K562 (cell line): ENCODE measurements at regions not wholly inside any gene's neighbourhood (a gene's known extent, or its start where the extent isn't known, plus 50 kb on each side); places are given as distances from the start of the nearest gene placed in this dataset.
"Not testable (repeated sequence)": the region's sequence is repeated elsewhere in the genome, so short reads cannot be mapped to it uniquely, and the experiment has no call there.

Experiments
- ATAC-seq: fragments of 200-7000 bp; cut with Tn5 transposase; 3 replicates; pipeline ENCODE4 v1.9.1; 2020; ENCODE audit warnings: moderate library complexity
- BruUV-seq: library from RNA; stranded (reverse); fragments of 400-500 nt; replicated peaks from 2 replicates; lab custom pipeline; 2021; lab: Mats Ljungman, UMichigan
- CTCF ChIA-PET: fragments of 300-600 bp; formaldehyde crosslinking; extraction: SDS; loops from one replicate; lab custom pipeline; 2021; ENCODE audit warnings: low intra/inter-chr PET ratio; lab: Yijun Ruan, JAX
- POLR2A ChIA-PET: fragments of 300-600, 350-650 bp; sonication (Branson Sonifier 250); formaldehyde crosslinking; extraction: SDS; loops from one replicate; lab custom pipeline; 2021; ENCODE audit warnings: antibody characterized with exemption, inconsistent platforms; lab: Yijun Ruan, JAX
- DNase-seq, 4 experiments: peaks; one replicate each; pipeline versions ENCODE4 v3.0.0 to v3.0.0-alpha.2; 2011 to 2018; ENCODE audit warnings: low spot score in 3 of 4, mixed read lengths in 3 of 4; ENCODE audit errors: extremely low read depth in 1 of 4
- FAIRE-seq: peaks from 2 replicates; lab custom pipeline; 2011; peaks lifted over from hg19 to GRCh38; lab: Jason Lieb, UNC
- H2AFZ ChIP-seq: 2 replicates; pipeline ENCODE4 v1.6.0; 2011; ENCODE audit warnings: low read depth, low read length, control low read depth, inconsistent platforms
- H3K27ac ChIP-seq: fragments of 200-600 bp; 3 replicates; pipeline ENCODE4 v1.8.0; 2011; ENCODE audit warnings: low read depth, mild to moderate bottlenecking, control low read depth, inconsistent platforms, low read length, moderate library complexity, mixed read lengths; ENCODE audit errors: extremely low read depth
- H3K27me3 ChIP-seq, 2 experiments: fragments of 300-600 bp in 1 of 2; 2 replicates in 1 of 2; 3 replicates in 1 of 2; pipeline versions ENCODE4 v1.6.0 to v1.8.0; 2011; ENCODE audit warnings: inconsistent platforms in 2 of 2, low read length in 2 of 2, mild to moderate bottlenecking in 1 of 2, mixed read lengths in 1 of 2, moderate library complexity in 1 of 2; ENCODE audit not compliant: control insufficient read depth in 2 of 2, insufficient read depth in 2 of 2
- H3K36me3 ChIP-seq: fragments of 300-600 bp; 3 replicates; pipeline ENCODE4 v1.8.0; 2011; ENCODE audit warnings: mild to moderate bottlenecking, low read length, inconsistent platforms; ENCODE audit not compliant: control insufficient read depth, insufficient read depth
- H3K4me1 ChIP-seq, 2 experiments: fragments of 200-600 bp in 1 of 2; replicated peaks in 1 of 2; 2 replicates in 1 of 2; 3 replicates in 1 of 2; pipeline versions ENCODE4 v1.5.1 to v1.8.0; 2011; ENCODE audit warnings: inconsistent platforms in 2 of 2, low read length in 2 of 2, mild to moderate bottlenecking in 1 of 2, mixed read lengths in 1 of 2, moderate library complexity in 1 of 2; ENCODE audit not compliant: control insufficient read depth in 2 of 2, insufficient read depth in 2 of 2
- H3K4me2 ChIP-seq: 2 replicates; pipeline ENCODE4 v1.6.1; 2011; ENCODE audit warnings: low read length, control low read depth, inconsistent platforms, mixed read lengths; ENCODE audit not compliant: insufficient read depth
- H3K4me3 ChIP-seq: fragments of 200-600 bp; sonication (generic), shearing (Covaris generic); 2 replicates; pipeline ENCODE4 v1.5.1; 2016; ENCODE audit warnings: control low read depth, inconsistent platforms
- H3K79me2 ChIP-seq: fragments of 200-600 bp; 3 replicates; pipeline ENCODE4 v1.8.0; 2011; ENCODE audit warnings: low read length, inconsistent platforms; ENCODE audit not compliant: control insufficient read depth, insufficient read depth
- H3K9ac ChIP-seq, 2 experiments: 2 replicates each; pipeline versions ENCODE4 v1.6.0 to v1.6.1; 2011; ENCODE audit warnings: low read depth in 2 of 2, low read length in 2 of 2, control low read depth in 1 of 2, inconsistent platforms in 1 of 2, mild to moderate bottlenecking in 1 of 2, mixed read lengths in 1 of 2; ENCODE audit not compliant: insufficient read depth in 1 of 2
- H3K9me1 ChIP-seq: one replicate; pipeline ENCODE4 v1.6.0; 2011; ENCODE audit warnings: inconsistent platforms, mild to moderate bottlenecking, low read length, moderate library complexity; ENCODE audit not compliant: control insufficient read depth, insufficient read depth
- H3K9me3 ChIP-seq: replicated peaks from 2 replicates; pipeline ENCODE4 v1.5.1; 2011; ENCODE audit warnings: low read depth, low read length, inconsistent platforms; ENCODE audit not compliant: control insufficient read depth, insufficient read depth
- H4K20me1 ChIP-seq: replicated peaks from 2 replicates; pipeline ENCODE4 v1.6.1; 2011; ENCODE audit warnings: low read length, inconsistent platforms, mixed read lengths; ENCODE audit not compliant: control insufficient read depth, insufficient read depth
- ARNT ChIP-seq, 2 experiments: fragments of 450-650 bp; IDR thresholded peaks; 2 replicates each; pipeline ENCODE4 v1.6.1; 2016; ENCODE audit warnings: mild to moderate bottlenecking in 1 of 2
- EGR1 ChIP-seq: fragments of 450-650 bp; conservative IDR thresholded peaks from 2 replicates; pipeline ENCODE4 v1.6.1; 2017; ENCODE audit warnings: mild to moderate bottlenecking
- KDM4B ChIP-seq, 2 experiments: fragments of 450-650 bp in 1 of 2; sonication (generic) in 1 of 2; IDR thresholded peaks; 2 replicates each; pipeline ENCODE4 v1.6.1; 2016 to 2017; ENCODE audit warnings: borderline replicate concordance in 2 of 2, antibody characterized with exemption in 1 of 2, low read depth in 1 of 2, mild to moderate bottlenecking in 1 of 2
- PYGO2 ChIP-seq: fragments of 450-650 bp; IDR thresholded peaks from 2 replicates; pipeline ENCODE4 v1.6.1; 2016; ENCODE audit warnings: mild to moderate bottlenecking, missing genetic modification characterization, moderate library complexity, missing compliant biosample characterization
- SREBF2 ChIP-seq: sonication (generic); formaldehyde crosslinking; IDR thresholded peaks from 2 replicates; pipeline ENCODE4 v1.4.0; 2020; ENCODE audit warnings: mild to moderate bottlenecking, missing genetic modification reagents
- WGBS: fragments of 100-300 bp; shearing (Covaris generic); methylation state at CpG from one replicate; pipeline ENCODE4 v1.1.6; 2016; ENCODE audit warnings: low coverage, mixed read lengths; ENCODE audit not compliant: insufficient coverage; ENCODE audit errors: missing lambda C conversion rate; 5-methylcytosine and 5-hydroxymethylcytosine counted together
- in situ Hi-C: fragments of 300-500 bp; cut with MboI; formaldehyde crosslinking; loops from 4 replicates; pipeline ENCODE4 v1.15.0; 2018; ENCODE audit warnings: inconsistent platforms, mixed read lengths
- intact Hi-C: fragments of 100-400 bp; cut with micrococcal nuclease; formaldehyde crosslinking; loops from 2 replicates; pipeline ENCODE4 v1.14.2; 2022
- TF ChIP-seq, protein P1 (sequence below): fragments of 250-450 bp; sonication (Bioruptor Pico); IDR thresholded peaks from 2 replicates; pipeline ENCODE4 v1.4.0; 2020; ENCODE audit warnings: borderline replicate concordance

- H3K4me3 ChIP-seq, H3K79me2 ChIP-seq, H3K36me3 ChIP-seq, H3K4me2 ChIP-seq, H2AFZ ChIP-seq, H3K9ac ChIP-seq, BruUV-seq, CTCF ChIA-PET, H3K4me1 ChIP-seq, H3K27me3 ChIP-seq, in situ Hi-C loops, FAIRE-seq, H3K9me3 ChIP-seq, DNase-seq, ATAC-seq, H4K20me1 ChIP-seq, H3K9me1 ChIP-seq, intact Hi-C loops, H3K27ac ChIP-seq: not testable (repeated sequence)
- 31% methylated on average over 11 of the region's 28 CpGs for WGBS
- POLR2A ChIA-PET = interaction anchor here (2.1 kb wide), 1 partner anchor 9 kb away, joined by 8 read pairs; no protein-coding TSS in a partner anchor
Observed at GRCh38 chr5:100656771-100657170, 121.6 kb downstream of the FAM174A start.

- in situ Hi-C loops = no loop called here
- no peak overlapping the region for H3K4me2 ChIP-seq
- H3K9me3 ChIP-seq = no peaks in the 10 kb centered on the region
- H4K20me1 ChIP-seq = no peaks in the 10 kb centered on the region
- H3K27me3 ChIP-seq = no peaks in the 10 kb centered on the region
- no peak for FAIRE-seq
- no peak overlapping the region for H3K27ac ChIP-seq
- no peaks in the 10 kb centered on the region for H3K9me1 ChIP-seq
- no peak overlapping the region for H3K4me3 ChIP-seq
- no peak overlapping the region for H2AFZ ChIP-seq
- intact Hi-C loops = no loop called here
- ChIA-PET CTCF (no interaction called here), POLR2A (interaction anchor here (0.9 kb wide), 1 partner anchor 14 kb away, joined by 3 read pairs; no protein-coding TSS in a partner anchor)
- no TSS peak for BruUV-seq
- no peaks in the 10 kb centered on the region for H3K79me2 ChIP-seq
- H3K9ac ChIP-seq = no peak overlapping the region
- no peaks in the 10 kb centered on the region for H3K4me1 ChIP-seq
- TF ChIP-seq, protein P1, sequence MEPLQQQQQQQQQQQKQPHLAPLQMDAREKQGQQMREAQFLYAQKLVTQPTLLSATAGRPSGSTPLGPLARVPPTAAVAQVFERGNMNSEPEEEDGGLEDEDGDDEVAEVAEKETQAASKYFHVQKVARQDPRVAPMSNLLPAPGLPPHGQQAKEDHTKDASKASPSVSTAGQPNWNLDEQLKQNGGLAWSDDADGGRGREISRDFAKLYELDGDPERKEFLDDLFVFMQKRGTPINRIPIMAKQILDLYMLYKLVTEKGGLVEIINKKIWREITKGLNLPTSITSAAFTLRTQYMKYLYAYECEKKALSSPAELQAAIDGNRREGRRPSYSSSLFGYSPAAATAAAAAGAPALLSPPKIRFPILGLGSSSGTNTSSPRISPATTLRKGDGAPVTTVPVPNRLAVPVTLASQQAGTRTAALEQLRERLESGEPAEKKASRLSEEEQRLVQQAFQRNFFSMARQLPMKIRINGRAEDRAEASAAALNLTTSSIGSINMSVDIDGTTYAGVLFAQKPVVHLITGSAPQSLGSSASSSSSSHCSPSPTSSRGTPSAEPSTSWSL (CRISPR knock-in tag) = no peak
- TF ChIP-seq ARNT (IDR thresholded peaks at IDR 0.05) = no peak
- no peak for TF ChIP-seq PYGO2
- no peak for TF ChIP-seq EGR1
- TF ChIP-seq KDM4B (IDR thresholded peaks at IDR 0.05; ENCODE audit: borderline replicate concordance in 2 of 2, low read depth in 1 of 2) = no peak
- TF ChIP-seq SREBF2 (CRISPR knock-in tag) = no peak
- TF ChIP-seq, all 486 proteins: peak for 0
- WGBS = 23% methylated on average over 4 of the region's 4 CpGs
- H3K36me3 ChIP-seq = no peaks in the 10 kb centered on the region
- DNase-seq (no peak), ATAC-seq (no peak)
Observed at GRCh38 chr5:100659080-100659795, 124.1 kb downstream of the FAM174A start.
